GF-D8 (cell line): ENCODE measurements at regions not wholly inside any gene's neighbourhood (a gene's known extent, or its start where the extent isn't known, plus 50 kb on each side); places are given as distances from the start of the nearest gene placed in this dataset.
"Not testable (repeated sequence)": the region's sequence is repeated elsewhere in the genome, so short reads cannot be mapped to it uniquely, and the experiment has no call there.

Experiments
- DNase-seq: peaks from one replicate; lab custom pipeline; 2025; lab: John Stamatoyannopoulos, UW

DNA sequence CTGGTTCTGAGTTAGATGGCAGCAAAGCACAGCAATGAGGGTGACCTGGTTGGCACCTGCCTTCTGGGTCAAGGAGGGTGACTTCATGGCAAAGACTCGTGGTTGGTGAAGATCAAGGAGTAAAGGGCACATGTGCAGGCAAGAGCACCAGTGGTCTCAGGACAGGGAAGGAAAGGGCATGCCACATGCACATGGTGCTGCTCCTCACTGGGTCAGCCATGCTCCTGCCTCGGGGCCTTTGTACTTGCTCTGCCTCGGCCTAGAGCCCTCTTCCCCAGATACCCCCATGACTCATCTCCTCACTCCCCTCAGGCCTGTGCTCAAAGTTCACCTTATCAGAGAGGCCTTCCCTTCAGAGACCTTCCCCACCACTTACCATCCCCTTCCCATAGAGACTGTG lies 106.7 kb upstream of the KDM7A start:
- DNase-seq: no peak

DNA sequence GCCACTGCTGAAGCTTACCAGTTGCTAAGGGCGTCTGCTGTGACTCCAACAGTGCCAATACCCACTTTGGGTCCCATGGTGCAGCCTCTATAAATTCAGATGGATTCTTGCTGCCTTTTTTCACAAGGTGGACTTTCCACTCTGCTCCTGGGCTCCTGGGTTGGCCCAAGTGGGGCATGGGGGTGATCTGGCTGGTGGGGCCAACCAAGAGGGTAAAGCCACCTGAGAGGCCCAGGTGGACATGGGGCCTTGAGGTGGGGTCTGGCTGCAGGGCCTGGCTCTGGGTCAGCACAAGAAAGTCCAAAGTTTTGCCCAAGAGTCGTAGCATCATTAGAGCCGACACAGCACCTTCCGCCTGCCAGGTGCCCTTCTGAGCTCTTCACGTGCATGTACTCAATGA lies 105.2 kb upstream of the KDM7A start:
- DNase-seq: no peak

GRCh38 chr7:140281255-140281654 lies 104.5 kb upstream of the KDM7A start:
- no peak for DNase-seq

DNA sequence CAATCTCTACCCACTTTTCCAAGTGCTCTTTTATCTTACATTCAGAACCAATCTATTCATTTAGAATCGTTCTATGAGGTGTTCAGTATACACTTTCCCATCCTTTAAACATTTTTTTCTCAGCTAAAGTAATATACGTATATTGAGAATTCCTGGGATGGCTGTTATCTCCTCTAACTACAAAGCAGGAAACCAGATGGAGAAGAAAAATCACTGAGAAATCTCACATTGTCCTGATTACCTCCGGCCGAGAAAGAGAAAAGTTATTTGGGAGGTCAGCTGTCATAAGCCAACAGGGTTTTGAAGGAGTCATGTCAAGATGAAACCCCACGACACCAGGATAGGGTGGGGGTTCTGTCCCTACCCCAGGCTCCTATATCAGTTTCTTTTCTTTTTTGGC lies 99.2 kb upstream of the KDM7A start:
- no peak for DNase-seq

GRCh38 chr7:140275069-140275965 lies 98.5 kb upstream of the KDM7A start:
- no peak for DNase-seq

- DNase-seq: no peak
These were observed 96.6 kb upstream of the KDM7A start for GRCh38 chr7:140273417-140273816.

DNA sequence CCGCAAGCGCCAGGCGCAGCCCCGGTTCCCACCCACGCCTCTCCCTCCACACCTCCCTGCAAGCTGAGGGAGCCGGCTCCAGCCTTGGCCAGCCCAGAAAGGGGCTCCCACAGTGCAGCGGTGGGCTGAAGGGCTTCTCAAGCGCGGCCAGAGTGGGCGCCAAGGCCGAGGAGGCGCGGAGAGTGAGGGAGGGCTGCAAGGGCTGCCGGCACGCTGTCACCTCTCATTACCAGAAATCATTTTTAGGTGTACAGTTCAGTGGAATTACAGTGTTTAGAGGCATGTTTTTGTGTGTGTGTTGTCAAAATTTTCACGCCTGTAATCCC lies 94.8 kb upstream of the KDM7A start:
- DNase-seq: not testable (repeated sequence)

DNA sequence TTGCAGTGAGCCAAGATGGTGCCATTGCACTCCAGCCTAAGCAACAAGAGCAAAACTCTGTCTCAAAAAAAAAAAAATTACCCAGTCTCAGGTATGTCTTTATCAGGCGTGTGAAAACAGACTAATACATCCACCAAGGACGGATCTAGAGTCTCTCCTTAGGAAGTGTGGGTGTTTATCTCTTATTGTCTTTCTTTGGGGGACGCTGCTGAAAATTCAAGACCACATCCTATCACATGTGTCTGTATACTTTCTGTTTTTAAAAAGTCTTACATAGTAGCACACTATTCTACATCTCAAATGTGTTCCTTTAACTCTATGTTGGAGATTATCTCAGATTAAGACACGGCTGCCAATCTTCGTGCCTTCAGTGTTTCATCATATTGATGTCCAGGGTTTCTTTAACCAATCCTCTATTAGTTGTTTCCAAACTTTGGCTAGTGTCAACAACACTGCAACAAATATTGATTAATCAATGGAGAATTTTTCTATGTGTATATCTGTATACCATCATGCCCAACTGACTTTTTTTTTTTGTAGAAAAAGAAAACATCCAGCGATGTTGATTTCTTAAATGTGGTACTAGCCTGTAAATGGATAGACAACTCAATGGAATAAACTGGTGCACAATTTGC lies 92.3 kb upstream of the KDM7A start:
- DNase-seq: no peak

- DNase-seq: no peak
These were observed 90.8 kb upstream of the KDM7A start for GRCh38 chr7:140267381-140268226.

GRCh38 chr7:140263277-140263676 lies 86.5 kb upstream of the KDM7A start:
- no peak for DNase-seq

- DNase-seq: no peak
These were observed 85.6 kb upstream of the KDM7A start for GRCh38 chr7:140262242-140262903.

DNA sequence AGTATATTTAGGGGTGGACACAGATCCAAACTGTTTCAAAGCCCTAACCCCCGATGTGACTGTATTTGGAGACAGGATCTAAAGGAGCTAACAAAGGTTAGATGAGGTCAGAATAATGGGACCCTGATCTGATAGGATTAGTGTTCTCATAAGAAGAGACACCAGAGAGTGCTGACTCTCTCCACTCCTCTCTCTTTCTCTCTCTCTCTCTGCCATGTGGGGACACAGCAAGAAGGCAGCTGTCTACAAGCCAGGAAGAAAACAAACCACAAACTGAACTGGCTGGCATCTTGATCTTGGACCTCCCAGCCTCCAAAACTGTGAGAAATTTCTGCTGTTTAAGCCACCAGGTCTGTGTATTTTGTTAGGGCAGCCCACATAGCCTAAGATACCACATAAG lies 84.7 kb upstream of the KDM7A start:
- no peak for DNase-seq

DNA sequence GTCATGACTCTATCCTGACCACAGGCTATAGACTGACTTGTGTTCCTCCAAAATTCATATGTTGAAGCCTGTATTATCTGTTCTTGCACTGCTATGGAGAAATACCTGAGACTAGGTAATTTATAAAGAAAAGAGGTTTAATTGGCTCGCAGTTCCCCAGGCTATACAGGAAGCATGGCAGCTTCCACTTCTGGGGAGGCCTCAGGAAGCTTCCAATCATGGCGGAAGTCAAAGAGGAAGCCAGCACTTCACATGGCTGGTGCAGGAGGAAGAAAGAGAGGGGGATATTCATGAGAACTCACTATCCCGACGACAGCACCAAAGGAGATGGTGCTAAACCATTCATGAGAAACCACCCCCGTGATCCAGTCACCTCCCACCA lies 84.3 kb upstream of the KDM7A start:
- DNase-seq: no peak

GRCh38 chr7:140260352-140261104 lies 83.7 kb upstream of the KDM7A start:
- DNase-seq: no peak

DNA sequence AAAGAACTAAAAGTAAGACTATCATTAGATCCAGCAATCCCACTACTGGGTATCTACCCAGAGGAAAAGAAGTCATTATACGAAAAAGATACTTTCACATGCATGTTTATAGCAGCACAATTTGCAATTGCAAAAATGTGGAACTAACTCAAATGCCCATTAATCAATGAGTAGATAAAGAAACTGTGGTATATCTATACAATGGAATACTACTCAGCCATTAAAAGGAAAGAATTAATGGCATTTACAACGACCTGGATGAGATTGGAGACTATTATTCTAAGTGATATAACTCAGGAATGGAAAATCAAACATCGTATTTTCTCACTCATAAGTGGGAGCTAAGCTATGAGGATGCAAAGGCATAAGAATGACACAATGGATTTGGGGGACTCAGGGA lies 80.5 kb upstream of the KDM7A start:
- DNase-seq: not testable (repeated sequence)

DNA sequence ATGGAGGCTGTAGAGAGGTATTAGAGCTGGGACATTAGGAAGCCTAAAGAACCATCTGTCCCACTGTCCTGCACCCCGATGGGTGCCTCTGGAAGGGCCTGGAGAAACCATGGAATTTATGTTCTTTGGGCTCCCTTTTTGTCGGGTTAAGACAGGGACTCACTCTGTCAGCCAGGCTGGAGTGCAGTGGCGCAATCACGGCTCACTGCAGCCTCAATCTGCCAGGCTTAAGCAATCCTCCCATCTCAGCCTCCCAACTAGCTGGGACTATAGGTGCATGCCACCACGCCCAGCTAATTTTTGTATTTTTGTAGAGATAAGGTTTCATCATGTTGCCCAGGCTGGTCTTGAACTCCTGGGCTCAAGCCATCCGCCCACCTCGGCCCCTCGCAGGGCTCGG lies 78.2 kb upstream of the KDM7A start:
- DNase-seq: not testable (repeated sequence)

DNA sequence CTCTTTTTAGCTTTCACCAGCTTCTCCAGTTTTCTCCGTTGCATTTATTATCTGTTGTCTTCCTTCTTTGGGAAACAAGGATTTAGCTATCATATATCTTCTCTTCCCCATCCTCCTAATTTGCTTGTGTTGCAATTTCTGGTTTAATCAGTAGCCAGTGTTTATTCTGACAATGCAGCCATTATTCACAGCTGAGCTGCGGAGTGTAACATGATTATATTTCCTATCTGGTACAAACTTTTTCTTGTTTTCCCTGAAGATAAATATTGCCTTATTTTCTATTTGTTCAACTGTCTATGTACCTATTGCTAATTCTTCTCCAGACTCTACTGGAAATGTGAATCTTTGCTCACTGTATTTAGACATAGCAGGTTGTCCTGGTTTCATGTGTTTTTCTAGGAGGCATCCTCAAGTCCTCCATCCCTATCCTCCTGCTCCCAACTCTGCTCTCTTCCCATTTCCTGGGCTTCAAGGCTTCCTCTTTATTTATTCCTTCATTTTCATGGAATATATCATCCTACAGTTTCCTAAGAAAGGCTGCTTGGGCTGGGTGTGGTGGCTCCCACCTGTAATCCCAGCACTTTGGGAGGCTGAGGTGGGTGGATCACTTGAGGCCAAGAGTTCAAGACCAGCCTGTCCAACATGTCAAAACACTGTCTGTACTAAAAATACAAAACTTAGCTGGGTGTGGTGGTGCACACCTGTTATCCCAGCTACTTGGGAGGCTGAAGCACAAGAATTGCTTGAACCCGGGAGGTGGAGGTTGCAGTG lies 72.4 kb upstream of the KDM7A start:
- no peak for DNase-seq

- no peak for DNase-seq
These were observed 70.8 kb upstream of the KDM7A start for GRCh38 chr7:140247559-140247958.

DNA sequence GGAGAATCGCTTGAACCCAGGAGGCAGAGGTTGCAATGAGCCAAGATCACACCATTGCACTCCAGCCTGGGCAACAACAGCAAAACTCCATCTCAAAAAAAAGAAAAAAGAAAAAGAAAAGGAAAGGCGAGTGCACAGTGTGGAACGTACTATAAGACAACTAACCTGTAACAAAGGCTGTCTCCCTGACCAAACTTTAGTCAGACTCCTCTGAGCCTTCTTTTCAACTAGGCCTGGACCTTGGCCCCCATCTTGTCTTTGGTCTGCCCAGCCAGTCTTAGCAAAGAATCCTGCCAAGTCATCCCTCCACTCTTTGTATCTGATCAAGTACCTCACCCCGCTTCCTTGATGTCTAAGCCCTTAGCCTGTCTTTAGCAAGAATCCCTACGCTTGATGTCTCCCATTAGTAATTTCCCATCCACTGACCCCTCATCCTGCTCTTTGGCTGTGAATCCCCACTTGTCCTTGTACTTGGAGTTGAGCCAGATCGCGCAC lies 68.9 kb upstream of the KDM7A start:
- DNase-seq: no peak
